ENCODE measurements at regions not wholly inside any gene's neighbourhood (a gene's known extent, or its start where the extent isn't known, plus 50 kb on each side); places are given as distances from the start of the nearest gene placed in this dataset.

GRCh38 chr14:38500125-38500524 lies 244.2 kb upstream of the CLEC14A start:
- TF ChIP-seq CTCF (conservative IDR thresholded peaks at IDR 0.05; ENCODE audit: low read length): no peak
- no peak for TF ChIP-seq EZH2phosphoT487 (IDR thresholded peaks at IDR 0.05; ENCODE audit: borderline replicate concordance, low read depth, low read length)

All from OCI-LY7 (cell line).